BLaER1 treated with 17β-estradiol and CSF1 and Interleukin-3, amounts not matched to agents 10 nM and 100 nM (cell line): ENCODE measurements at regions not wholly inside any gene's neighbourhood (a gene's known extent, or its start where the extent isn't known, plus 50 kb on each side); places are given as distances from the start of the nearest gene placed in this dataset.

ENCODE experiments used
- H3K27ac ChIP-seq, 11 experiments: shearing (Covaris generic); formaldehyde crosslinking; 2 replicates each; pipeline ENCODE4 v1.8.1; 2022
- H3K27me3 ChIP-seq, 11 experiments: shearing (Covaris generic); formaldehyde crosslinking; 2 replicates each; pipeline ENCODE4 v1.8.1; 2022
- H3K36me3 ChIP-seq, 11 experiments: shearing (Covaris generic); formaldehyde crosslinking; 2 replicates each; pipeline ENCODE4 v1.8.1; 2022
- H3K4me1 ChIP-seq, 10 experiments: shearing (Covaris generic); formaldehyde crosslinking; 2 replicates each; pipeline ENCODE4 v1.8.1; 2022
- H3K4me2 ChIP-seq, 11 experiments: shearing (Covaris generic); formaldehyde crosslinking; 2 replicates each; pipeline ENCODE4 v1.8.1; 2022
- H3K4me3 ChIP-seq, 10 experiments: shearing (Covaris generic); formaldehyde crosslinking; 2 replicates each; pipeline ENCODE4 v1.8.1; 2022
- H3K9ac ChIP-seq, 11 experiments: shearing (Covaris generic); formaldehyde crosslinking; 2 replicates each; pipeline ENCODE4 v1.8.1; 2022
- H3K9me3 ChIP-seq, 11 experiments: shearing (Covaris generic); formaldehyde crosslinking; replicated peaks in 1 of 11; 2 replicates each; pipeline ENCODE4 v1.8.1; 2022
- H4K20me1 ChIP-seq, 11 experiments: shearing (Covaris generic); formaldehyde crosslinking; 2 replicates each; pipeline ENCODE4 v1.8.1; 2022
- Cebpa-rat ChIP-seq, 11 experiments: shearing (Covaris generic); IDR thresholded peaks; 2 replicates each; pipeline ENCODE4 v1.8.1; 2022

DNA sequence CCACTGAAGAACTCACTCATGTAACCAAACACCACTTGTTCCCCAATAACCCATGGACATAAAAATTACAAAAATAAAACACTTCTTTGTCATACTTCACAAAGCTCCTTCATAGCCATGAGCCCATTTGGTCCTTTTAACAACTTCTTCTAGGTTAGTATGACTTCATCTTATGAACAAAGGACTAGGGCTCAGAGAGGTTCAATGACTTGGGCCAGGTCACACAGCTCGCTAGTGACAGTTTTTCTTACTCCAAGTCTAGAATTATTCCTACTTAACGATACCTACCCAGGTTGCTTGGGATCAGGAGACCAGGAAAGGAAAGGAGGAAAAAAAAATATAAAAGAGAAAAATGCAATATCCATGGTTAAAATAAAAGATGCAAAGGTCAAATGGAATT is 353.4 kb downstream of the SOX9 start:
- Histone ChIP-seq H3K4me3 (no peak overlapping the region), H4K20me1 (no peaks in the 10 kb centered on the region), H3K4me1 (peaks cover 0 to 68% (median 60%) of the 10 kb centered on the region in 10 experiments; a peak in 16 of 20 replicates), H3K27me3 (peaks cover 0 to 5% (median 0%) of the 10 kb centered on the region in 11 experiments; a peak in 4 of 22 replicates), H3K4me2 (peak overlapping the region in 8 of 11 experiments; percentile 42 to 69 (median 59); a peak in 14 of 22 replicates), H3K36me3 (no peaks in the 10 kb centered on the region), H3K27ac (no peak overlapping the region), H3K9ac (no peak overlapping the region), H3K9me3 (peaks cover 0 to 11% (median 0%) of the 10 kb centered on the region in 11 experiments; a peak in 5 of 22 replicates)
- no peak for TF ChIP-seq Cebpa-rat (IDR thresholded peaks at IDR 0.05)

DNA sequence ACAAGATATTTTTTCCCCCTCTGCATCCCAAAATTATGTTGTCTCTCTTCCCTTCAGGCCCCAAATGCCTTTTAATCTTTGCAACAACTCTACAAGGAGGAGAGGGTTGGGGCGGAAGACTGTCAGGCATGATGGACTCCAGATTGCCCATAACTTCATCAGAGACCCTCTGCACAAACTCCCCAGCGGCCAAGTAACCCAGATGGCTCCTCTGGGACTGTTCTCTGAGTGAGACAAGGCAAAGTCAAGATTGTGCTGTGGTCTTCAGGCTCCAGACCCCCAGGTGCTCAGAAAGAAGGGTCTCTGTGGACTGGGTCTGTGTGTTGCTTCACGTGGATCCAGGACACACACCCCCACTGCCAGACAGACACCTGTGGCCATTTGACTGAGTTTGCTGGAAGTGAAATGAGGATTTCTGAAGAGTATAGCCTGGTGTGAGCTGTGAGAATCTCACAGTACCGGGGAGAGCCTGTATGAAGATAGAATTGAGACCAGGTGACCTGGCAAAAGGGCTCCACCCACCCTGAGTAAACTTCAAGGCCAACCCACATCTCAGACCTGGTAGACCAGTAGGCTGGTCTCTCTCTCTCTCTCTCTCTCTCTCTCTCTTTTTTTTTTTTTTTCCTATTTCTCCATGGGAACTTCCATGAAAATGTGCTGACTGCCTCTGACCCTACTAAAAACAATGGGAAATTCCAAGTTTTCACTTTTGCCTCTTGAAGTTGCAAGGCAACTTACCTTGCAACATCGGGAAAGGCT is 354.1 kb downstream of the SOX9 start:
- peaks cover 0 to 5% (median 0%) of the 10 kb centered on the region in 11 experiments; a peak in 4 of 22 replicates for H3K27me3 ChIP-seq
- H3K36me3 ChIP-seq: no peaks in the 10 kb centered on the region
- H3K27ac ChIP-seq: no peak overlapping the region
- peaks cover 0 to 11% (median 0%) of the 10 kb centered on the region in 11 experiments; a peak in 5 of 22 replicates for H3K9me3 ChIP-seq
- no peak overlapping the region for H3K9ac ChIP-seq
- H4K20me1 ChIP-seq: no peaks in the 10 kb centered on the region
- TF ChIP-seq Cebpa-rat (IDR thresholded peaks at IDR 0.05): no peak
- H3K4me1 ChIP-seq: peaks cover 0 to 61% (median 53%) of the 10 kb centered on the region in 10 experiments; a peak in 16 of 20 replicates
- peak overlapping the region in 8 of 11 experiments; percentile 42 to 69 (median 59); a peak in 15 of 22 replicates for H3K4me2 ChIP-seq
- H3K4me3 ChIP-seq: no peak overlapping the region

DNA sequence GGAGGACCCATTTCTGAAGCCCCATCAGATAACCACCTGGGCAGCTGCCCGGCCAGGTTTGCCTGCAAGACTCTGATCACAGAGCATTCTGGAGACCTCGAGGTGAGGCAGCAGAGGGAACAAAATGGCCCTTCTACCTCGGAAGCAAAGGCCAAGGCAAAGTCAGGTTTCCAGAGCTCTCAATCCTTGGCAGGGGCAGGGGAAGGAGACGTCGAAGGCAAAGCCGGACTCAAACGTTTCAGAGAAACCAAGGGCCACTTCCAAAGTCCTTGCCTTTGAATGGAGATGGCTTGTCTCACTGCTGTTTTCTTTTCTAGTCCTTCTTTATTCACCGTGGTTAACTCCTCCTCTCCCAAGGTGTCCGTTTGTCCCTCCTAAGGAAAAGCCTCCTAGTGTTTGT is 355.3 kb downstream of the SOX9 start:
- Histone ChIP-seq H3K27ac (no peak overlapping the region), H3K4me2 (peak overlapping the region in 8 of 11 experiments; percentile 9 to 69 (median 59); a peak in 12 of 22 replicates), H3K9me3 (peaks cover 0 to 11% (median 0%) of the 10 kb centered on the region in 11 experiments; a peak in 7 of 22 replicates), H3K9ac (no peak overlapping the region), H3K27me3 (peaks cover 0 to 5% (median 0%) of the 10 kb centered on the region in 11 experiments; a peak in 4 of 22 replicates), H3K4me3 (no peak overlapping the region), H3K4me1 (peaks cover 0 to 49% (median 41%) of the 10 kb centered on the region in 10 experiments; a peak in 14 of 20 replicates), H3K36me3 (no peaks in the 10 kb centered on the region), H4K20me1 (no peaks in the 10 kb centered on the region)
- no peak for TF ChIP-seq Cebpa-rat (IDR thresholded peaks at IDR 0.05)

- H3K4me2 ChIP-seq: peak overlapping the region in 8 of 11 experiments; percentile 9 to 69 (median 59); a peak in 12 of 22 replicates
- H3K9ac ChIP-seq: no peak overlapping the region
- H3K36me3 ChIP-seq: no peaks in the 10 kb centered on the region
- peaks cover 0 to 12% (median under 1%) of the 10 kb centered on the region in 11 experiments; a peak in 8 of 22 replicates for H3K9me3 ChIP-seq
- no peaks in the 10 kb centered on the region for H4K20me1 ChIP-seq
- H3K27me3 ChIP-seq: peaks cover 0 to 5% (median 0%) of the 10 kb centered on the region in 11 experiments; a peak in 4 of 22 replicates
- H3K4me1 ChIP-seq: peaks cover 0 to 44% (median 37%) of the 10 kb centered on the region in 10 experiments; a peak in 13 of 20 replicates
- TF ChIP-seq Cebpa-rat (IDR thresholded peaks at IDR 0.05): no peak
- H3K4me3 ChIP-seq: no peak overlapping the region
- H3K27ac ChIP-seq: no peak overlapping the region
Observed at GRCh38 chr17:72476575-72476986, 355.8 kb downstream of the SOX9 start.

GRCh38 chr17:72477491-72477890 is 356.7 kb downstream of the SOX9 start:
- Histone ChIP-seq H3K4me2 (no peak overlapping the region), H3K4me3 (no peak overlapping the region), H3K36me3 (no peaks in the 10 kb centered on the region), H3K9ac (no peak overlapping the region), H4K20me1 (no peaks in the 10 kb centered on the region), H3K27me3 (peaks cover 0 to 5% (median 0%) of the 10 kb centered on the region in 11 experiments; a peak in 4 of 22 replicates), H3K27ac (no peak overlapping the region), H3K4me1 (peaks cover 0 to 35% (median 28%) of the 10 kb centered on the region in 10 experiments; a peak in 13 of 20 replicates), H3K9me3 (peaks cover 0 to 21% (median 10%) of the 10 kb centered on the region in 11 experiments; a peak in 16 of 22 replicates)
- no peak for TF ChIP-seq Cebpa-rat (IDR thresholded peaks at IDR 0.05)

DNA sequence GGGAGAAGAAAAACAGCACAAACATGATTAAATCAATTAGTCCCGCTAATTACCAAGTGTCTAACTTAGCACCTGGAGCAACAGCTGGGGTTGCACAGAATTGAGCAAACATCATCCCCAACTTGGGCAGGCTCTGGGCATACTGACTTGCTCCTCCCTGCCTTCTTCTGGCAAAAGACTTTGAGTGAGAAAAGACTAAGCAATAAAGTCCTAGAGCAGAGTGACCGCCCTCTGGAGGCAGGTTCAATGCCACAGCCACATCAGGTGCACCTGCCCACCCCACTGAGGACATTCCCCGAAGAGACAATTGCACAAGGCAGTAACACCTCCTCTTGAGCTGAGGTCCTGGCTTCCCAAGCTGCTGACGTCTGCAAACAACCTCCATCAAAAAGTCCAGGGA is 358.3 kb downstream of the SOX9 start:
- no peaks in the 10 kb centered on the region for H4K20me1 ChIP-seq
- H3K27ac ChIP-seq: no peak overlapping the region
- no peaks in the 10 kb centered on the region for H3K36me3 ChIP-seq
- no peak overlapping the region; a peak in 2 of 22 replicates for H3K4me2 ChIP-seq
- H3K9ac ChIP-seq: no peak overlapping the region
- no peak overlapping the region for H3K4me3 ChIP-seq
- peaks cover 0 to 32% (median 21%) of the 10 kb centered on the region in 11 experiments; a peak in 19 of 22 replicates for H3K9me3 ChIP-seq
- peaks cover 0 to 5% (median 0%) of the 10 kb centered on the region in 11 experiments; a peak in 4 of 22 replicates for H3K27me3 ChIP-seq
- TF ChIP-seq Cebpa-rat (IDR thresholded peaks at IDR 0.05): no peak
- peaks cover 0 to 29% (median 25%) of the 10 kb centered on the region in 10 experiments; a peak in 13 of 20 replicates for H3K4me1 ChIP-seq

DNA sequence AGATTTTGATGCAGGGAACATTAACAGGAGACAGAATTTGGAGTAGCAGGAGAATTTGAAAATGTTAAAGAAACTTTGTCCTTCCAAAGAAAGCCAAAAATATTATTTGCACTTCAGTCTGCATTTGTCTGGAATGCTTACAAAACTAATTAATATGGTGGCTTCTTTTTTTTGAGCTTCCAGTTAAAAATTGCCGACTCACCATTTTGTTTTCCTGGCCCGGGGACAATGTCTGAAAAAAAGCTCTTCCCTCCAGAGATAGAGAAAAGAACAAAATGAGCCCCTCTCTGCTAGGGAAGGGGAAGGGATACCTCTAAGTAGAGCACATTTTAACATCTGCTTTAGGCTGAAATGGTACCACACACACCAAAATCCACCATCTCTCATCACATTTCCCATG is 360.8 kb downstream of the SOX9 start:
- Histone ChIP-seq H3K4me2 (no peak overlapping the region), H3K9ac (no peak overlapping the region), H3K4me3 (no peak overlapping the region), H3K9me3 (peaks cover 0 to 28% (median 21%) of the 10 kb centered on the region in 11 experiments; a peak in 17 of 22 replicates), H4K20me1 (no peaks in the 10 kb centered on the region), H3K4me1 (peaks cover 0 to 4% (median 1%) of the 10 kb centered on the region in 10 experiments; a peak in 9 of 20 replicates), H3K27me3 (no peaks in the 10 kb centered on the region; a peak in 2 of 22 replicates), H3K36me3 (no peaks in the 10 kb centered on the region), H3K27ac (no peak overlapping the region)
- no peak for TF ChIP-seq Cebpa-rat (IDR thresholded peaks at IDR 0.05)

DNA sequence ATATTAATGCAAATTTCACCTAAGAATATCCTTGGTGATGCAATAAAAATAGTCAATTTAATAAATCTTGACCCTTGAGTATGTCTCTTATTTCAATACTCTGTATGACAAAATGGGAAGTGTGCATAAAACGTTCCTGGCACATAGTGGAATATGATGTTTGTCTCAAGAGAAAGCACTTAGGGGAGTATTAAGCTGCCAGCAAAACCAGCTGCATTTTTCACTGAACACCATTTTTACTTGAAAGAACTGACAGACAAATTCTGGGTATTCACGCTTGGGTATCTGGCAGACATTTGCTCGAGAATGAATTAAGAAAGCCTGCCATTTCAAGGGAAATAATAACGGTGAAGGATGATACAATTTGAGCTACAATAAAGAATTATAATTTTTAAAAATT is 364.8 kb downstream of the SOX9 start:
- no peak overlapping the region for H3K9ac ChIP-seq
- no peaks in the 10 kb centered on the region; a peak in 1 of 22 replicates for H3K36me3 ChIP-seq
- H3K27ac ChIP-seq: no peak overlapping the region
- no peaks in the 10 kb centered on the region; a peak in 1 of 22 replicates for H4K20me1 ChIP-seq
- peaks cover 4 to 32% (median 27%) of the 10 kb centered on the region in 11 experiments for H3K9me3 ChIP-seq
- TF ChIP-seq Cebpa-rat (IDR thresholded peaks at IDR 0.05): no peak
- H3K4me1 ChIP-seq: no peaks in the 10 kb centered on the region
- no peaks in the 10 kb centered on the region; a peak in 1 of 22 replicates for H3K27me3 ChIP-seq
- H3K4me2 ChIP-seq: no peak overlapping the region
- H3K4me3 ChIP-seq: no peak overlapping the region

GRCh38 chr17:72486806-72487205 is 366.0 kb downstream of the SOX9 start:
- Histone ChIP-seq H4K20me1 (no peaks in the 10 kb centered on the region; a peak in 1 of 22 replicates), H3K4me3 (no peak overlapping the region), H3K9me3 (peaks cover 15 to 40% (median 32%) of the 10 kb centered on the region in 11 experiments), H3K4me1 (no peaks in the 10 kb centered on the region), H3K36me3 (no peaks in the 10 kb centered on the region; a peak in 2 of 22 replicates), H3K27me3 (no peaks in the 10 kb centered on the region; a peak in 1 of 22 replicates), H3K27ac (no peak overlapping the region), H3K4me2 (no peak overlapping the region), H3K9ac (no peak overlapping the region)
- TF ChIP-seq Cebpa-rat (IDR thresholded peaks at IDR 0.05): no peak
